RWPE2 (cell line): ENCODE measurements at regions not wholly inside any gene's neighbourhood (a gene's known extent, or its start where the extent isn't known, plus 50 kb on each side); places are given as distances from the start of the nearest gene placed in this dataset.
A peak's percentile ranks its signal among the peaks of the same experiment; 100 is the strongest.

Source experiments
- ATAC-seq: fragments of 200-7000 bp; cut with Tn5 transposase; 3 replicates; pipeline ENCODE4 v1.9.1; 2021; ENCODE audit warnings: low read depth
- DNase-seq: peaks from one replicate; pipeline ENCODE4 v3.0.0-alpha.2; 2020; ENCODE audit warnings: low spot score
- H3K27ac ChIP-seq: fragments of 450-650 bp; 2 replicates; pipeline ENCODE4 v1.5.1; 2017; ENCODE audit warnings: mild to moderate bottlenecking; ENCODE audit not compliant: poor library complexity, severe bottlenecking
- H3K27me3 ChIP-seq: fragments of 250-450 bp; sonication (Bioruptor Pico); 2 replicates; pipeline ENCODE4 v1.5.1; 2021; ENCODE audit warnings: mild to moderate bottlenecking, moderate library complexity; ENCODE audit not compliant: insufficient read depth, poor library complexity, severe bottlenecking
- H3K36me3 ChIP-seq: fragments of 250-450 bp; sonication (Bioruptor Pico); 2 replicates; pipeline ENCODE4 v1.5.1; 2020; ENCODE audit warnings: low read depth, mild to moderate bottlenecking, moderate library complexity
- H3K4me1 ChIP-seq: fragments of 250-450 bp; sonication (Bioruptor Pico); 2 replicates; pipeline ENCODE4 v1.5.1; 2021; ENCODE audit warnings: mild to moderate bottlenecking, moderate library complexity; ENCODE audit not compliant: insufficient read depth, poor library complexity, severe bottlenecking
- H3K4me3 ChIP-seq: fragments of 250-450 bp; sonication (Bioruptor Pico); 2 replicates; pipeline ENCODE4 v1.5.1; 2021; ENCODE audit warnings: mild to moderate bottlenecking, moderate library complexity; ENCODE audit not compliant: severe bottlenecking
- H3K9me3 ChIP-seq: fragments of 250-450 bp; sonication (Bioruptor Pico); 2 replicates; pipeline ENCODE4 v1.5.1; 2021; ENCODE audit warnings: mild to moderate bottlenecking, moderate library complexity; ENCODE audit not compliant: severe bottlenecking
- TF ChIP-seq, protein P1 (sequence below): fragments of 450-650 bp; IDR thresholded peaks from one replicate; pipeline ENCODE4 v1.5.1; 2017; ENCODE audit warnings: mild to moderate bottlenecking, moderate library complexity; ENCODE audit not compliant: poor library complexity, severe bottlenecking

DNA sequence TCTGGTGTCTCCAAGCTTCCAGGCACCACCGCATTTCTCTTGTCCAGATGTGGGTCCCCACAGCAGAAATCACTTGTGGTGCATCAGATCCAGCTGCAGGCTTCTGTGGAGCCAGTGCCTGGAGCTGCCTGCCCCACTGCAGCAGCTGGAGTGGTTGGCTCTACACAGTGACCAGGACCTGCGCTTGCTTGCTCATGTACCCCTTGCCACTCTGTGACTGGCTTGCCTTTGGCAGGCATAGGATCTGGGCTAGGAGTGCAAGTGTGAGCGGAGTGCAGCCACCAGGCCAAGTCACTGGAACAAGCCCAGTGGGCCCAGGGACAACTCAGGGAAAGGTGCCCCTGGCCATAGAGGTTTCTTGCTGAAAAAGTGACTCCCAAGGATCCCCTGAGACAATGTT lies 1400.0 kb upstream of the ALCAM start:
- H3K27ac ChIP-seq, result no peak overlapping the region
- no peaks in the 10 kb centered on the region for H3K9me3 ChIP-seq
- TF ChIP-seq, protein P1, sequence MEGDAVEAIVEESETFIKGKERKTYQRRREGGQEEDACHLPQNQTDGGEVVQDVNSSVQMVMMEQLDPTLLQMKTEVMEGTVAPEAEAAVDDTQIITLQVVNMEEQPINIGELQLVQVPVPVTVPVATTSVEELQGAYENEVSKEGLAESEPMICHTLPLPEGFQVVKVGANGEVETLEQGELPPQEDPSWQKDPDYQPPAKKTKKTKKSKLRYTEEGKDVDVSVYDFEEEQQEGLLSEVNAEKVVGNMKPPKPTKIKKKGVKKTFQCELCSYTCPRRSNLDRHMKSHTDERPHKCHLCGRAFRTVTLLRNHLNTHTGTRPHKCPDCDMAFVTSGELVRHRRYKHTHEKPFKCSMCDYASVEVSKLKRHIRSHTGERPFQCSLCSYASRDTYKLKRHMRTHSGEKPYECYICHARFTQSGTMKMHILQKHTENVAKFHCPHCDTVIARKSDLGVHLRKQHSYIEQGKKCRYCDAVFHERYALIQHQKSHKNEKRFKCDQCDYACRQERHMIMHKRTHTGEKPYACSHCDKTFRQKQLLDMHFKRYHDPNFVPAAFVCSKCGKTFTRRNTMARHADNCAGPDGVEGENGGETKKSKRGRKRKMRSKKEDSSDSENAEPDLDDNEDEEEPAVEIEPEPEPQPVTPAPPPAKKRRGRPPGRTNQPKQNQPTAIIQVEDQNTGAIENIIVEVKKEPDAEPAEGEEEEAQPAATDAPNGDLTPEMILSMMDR, result no peak
- H3K4me1 ChIP-seq, result no peaks in the 10 kb centered on the region
- no peaks in the 10 kb centered on the region for H3K27me3 ChIP-seq
- ATAC-seq (no peak), DNase-seq (no peak)
- no peaks in the 10 kb centered on the region for H3K36me3 ChIP-seq
- no peak overlapping the region for H3K4me3 ChIP-seq

DNA sequence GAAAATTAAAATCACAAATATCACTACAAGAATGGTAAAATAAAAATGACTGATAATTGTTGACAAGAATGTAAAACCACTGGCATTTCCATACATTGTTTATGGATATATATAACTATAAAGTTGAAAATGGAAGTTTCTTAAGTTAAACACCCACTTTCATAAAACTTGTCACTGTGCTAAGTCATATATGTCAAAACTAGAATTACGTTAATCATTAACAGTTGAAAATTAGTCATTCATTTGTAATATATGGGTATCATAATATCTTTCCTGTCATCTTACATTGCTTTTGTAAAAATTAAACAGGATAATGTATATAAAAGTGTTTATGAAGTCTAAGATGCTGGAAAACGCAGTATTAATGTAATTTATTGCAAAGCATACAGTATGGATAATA lies 1398.6 kb upstream of the ALCAM start:
- Histone ChIP-seq H3K4me1 (no peaks in the 10 kb centered on the region), H3K27me3 (no peaks in the 10 kb centered on the region), H3K4me3 (no peak overlapping the region), H3K27ac (no peak overlapping the region), H3K36me3 (no peaks in the 10 kb centered on the region), H3K9me3 (no peaks in the 10 kb centered on the region)
- TF ChIP-seq, protein P1, result no peak
- DNase-seq, result no peak
- no peak for ATAC-seq

DNA sequence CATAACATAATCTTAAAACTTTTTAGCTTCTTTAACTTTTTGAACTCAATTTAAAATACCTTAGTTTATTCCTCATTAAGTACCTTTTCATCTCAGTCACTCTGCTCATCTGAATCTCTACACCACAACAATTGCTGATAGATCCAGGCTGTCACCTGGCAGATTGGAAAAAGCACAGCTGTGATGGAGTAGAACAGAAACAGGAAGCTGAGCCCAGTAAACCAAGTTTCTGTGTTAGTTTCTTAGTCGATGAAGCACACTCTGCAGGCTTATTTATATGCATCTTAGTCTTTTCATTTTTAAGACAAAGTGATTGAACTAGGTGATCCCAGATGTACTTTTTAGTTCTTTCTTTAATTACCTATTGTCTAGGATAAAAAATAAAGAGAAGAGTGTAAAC lies 1398.0 kb upstream of the ALCAM start:
- no peak overlapping the region for H3K4me3 ChIP-seq
- H3K36me3 ChIP-seq, result no peaks in the 10 kb centered on the region
- H3K27ac ChIP-seq, result no peak overlapping the region
- ATAC-seq, result 0 out of 3 replicates have a peak, but pooled peaks have one; percentile 23
- no peaks in the 10 kb centered on the region for H3K4me1 ChIP-seq
- no peaks in the 10 kb centered on the region for H3K9me3 ChIP-seq
- H3K27me3 ChIP-seq, result no peaks in the 10 kb centered on the region
- DNase-seq, result no peak
- TF ChIP-seq, protein P1, result no peak

DNA sequence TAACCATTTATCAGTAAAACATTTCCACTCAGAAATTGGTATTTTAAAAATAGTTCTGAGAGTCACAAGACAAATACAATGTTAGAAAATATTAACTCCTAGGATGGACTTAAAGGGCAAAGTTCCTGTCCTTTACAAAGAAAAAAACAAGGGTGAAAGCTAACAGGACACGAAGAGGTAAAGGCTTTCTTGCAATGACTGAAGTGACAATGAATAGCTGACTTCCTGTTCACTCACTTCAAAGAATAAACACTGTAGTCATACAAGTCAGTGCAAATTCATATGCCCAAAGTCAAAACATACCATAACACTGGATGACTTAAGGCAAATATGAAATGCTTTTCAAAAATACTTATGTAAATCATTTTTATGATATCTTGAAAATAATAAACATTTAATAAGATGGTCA lies 1389.8 kb upstream of the ALCAM start:
- ATAC-seq, result no peak

DNA sequence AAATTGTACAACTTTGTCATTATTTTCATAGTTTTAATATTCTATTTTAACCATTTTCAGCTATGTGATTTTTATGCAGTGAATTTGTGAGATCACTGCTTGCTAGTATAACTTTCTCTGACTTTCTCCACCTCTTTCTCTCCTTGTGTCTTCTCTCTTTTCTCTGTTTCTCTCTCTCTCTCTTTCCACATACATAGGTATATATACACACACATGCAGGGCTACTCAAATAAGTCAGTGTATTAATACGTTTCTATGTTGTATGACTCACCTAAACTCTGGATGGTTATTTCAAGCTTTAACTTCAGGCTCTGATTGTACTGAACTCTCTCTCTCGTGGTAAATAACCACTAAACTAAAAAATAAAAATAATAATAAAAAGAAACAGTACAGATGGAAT lies 1389.3 kb upstream of the ALCAM start:
- Histone ChIP-seq H3K36me3 (no peaks in the 10 kb centered on the region), H3K27ac (no peak overlapping the region), H3K4me1 (no peaks in the 10 kb centered on the region), H3K27me3 (no peaks in the 10 kb centered on the region), H3K9me3 (no peaks in the 10 kb centered on the region), H3K4me3 (no peak overlapping the region)
- TF ChIP-seq, protein P1, result no peak
- no peak for DNase-seq
- ATAC-seq, result no peak

More for the DNA sequence above, 1389.8 kb upstream of the ALCAM start:
- no peaks in the 10 kb centered on the region for H3K27me3 ChIP-seq
- TF ChIP-seq, protein P1, result no peak
- no peaks in the 10 kb centered on the region for H3K4me1 ChIP-seq
- no peak overlapping the region for H3K4me3 ChIP-seq
- H3K36me3 ChIP-seq, result no peaks in the 10 kb centered on the region
- no peak overlapping the region for H3K27ac ChIP-seq
- DNase-seq, result no peak
- no peaks in the 10 kb centered on the region for H3K9me3 ChIP-seq
